H1 (cell line): ENCODE measurements at regions not wholly inside any gene's neighbourhood (a gene's known extent, or its start where the extent isn't known, plus 50 kb on each side); places are given as distances from the start of the nearest gene placed in this dataset.

Experiments used
- CTCF ChIA-PET: fragments of 300-600 bp; sonication (Branson Sonifier 250); formaldehyde crosslinking; loops from one replicate; lab custom pipeline; 2021; ENCODE audit not compliant: partially characterized antibody; lab: Charles Lee
- POLR2A ChIA-PET: fragments of 300-600 bp; sonication (Branson Sonifier 250); formaldehyde crosslinking; loops from one replicate; lab custom pipeline; 2021; ENCODE audit warnings: inconsistent platforms; ENCODE audit not compliant: partially characterized antibody; lab: Charles Lee
- DNase-seq, 2 experiments: peaks; one replicate each; pipeline versions ENCODE4 v3.0.0 to v3.0.0-alpha.2; 2010 to 2022; ENCODE audit warnings: low spot score in 2 of 2, low read depth in 1 of 2, mixed read lengths in 1 of 2
- FAIRE-seq: peaks from 2 replicates; lab custom pipeline; 2011; peaks lifted over from hg19 to GRCh38; lab: Jason Lieb, UNC
- H2AFZ ChIP-seq: 2 replicates; pipeline ENCODE4 v1.8.1; 2012; ENCODE audit warnings: low read length, inconsistent platforms
- H2AK5ac ChIP-seq: 2 replicates; pipeline ENCODE4 v1.6.1; 2013; ENCODE audit warnings: low read depth, low read length
- H2BK120ac ChIP-seq: replicated peaks from 2 replicates; pipeline ENCODE3; 2013; ENCODE audit warnings: low read depth, low read length, inconsistent platforms
- H2BK12ac ChIP-seq: 2 replicates; pipeline ENCODE4 v1.6.1; 2013; ENCODE audit warnings: low read depth, low read length
- H2BK15ac ChIP-seq: 2 replicates; pipeline ENCODE4 v1.6.1; 2013; ENCODE audit warnings: low read length
- H2BK20ac ChIP-seq: 2 replicates; pipeline ENCODE4 v1.6.1; 2013; ENCODE audit warnings: low read length
- H2BK5ac ChIP-seq: 2 replicates; pipeline ENCODE4 v1.6.1; 2013; ENCODE audit warnings: low read depth, low read length
- H3K14ac ChIP-seq: 2 replicates; pipeline ENCODE4 v1.6.1; 2013; ENCODE audit warnings: inconsistent platforms; ENCODE audit not compliant: insufficient read length
- H3K18ac ChIP-seq: 2 replicates; pipeline ENCODE4 v1.6.1; 2013; ENCODE audit warnings: low read length; ENCODE audit errors: extremely low read depth
- H3K23ac ChIP-seq: 2 replicates; pipeline ENCODE4 v1.6.1; 2013; ENCODE audit warnings: inconsistent platforms; ENCODE audit not compliant: insufficient read length
- H3K23me2 ChIP-seq: 2 replicates; pipeline ENCODE4 v1.6.1; 2013; ENCODE audit warnings: low read depth, low read length
- H3K27ac ChIP-seq: 2 replicates; pipeline ENCODE4 v1.6.1; 2011; ENCODE audit warnings: low read depth, low read length, inconsistent platforms
- H3K27me3 ChIP-seq, 4 experiments: replicated peaks in 1 of 4; 1 replicate in 1 of 4; 2 replicates in 3 of 4; pipeline versions ENCODE4 v1.6.1 to v1.8.1; 2011 to 2013; ENCODE audit warnings: low read length in 3 of 4, mild to moderate bottlenecking in 3 of 4, inconsistent platforms in 2 of 4, mixed read lengths in 2 of 4, moderate library complexity in 1 of 4; ENCODE audit not compliant: control insufficient read depth in 3 of 4, insufficient read depth in 3 of 4; ENCODE audit errors: extremely low read depth in 1 of 4
- H3K36me3 ChIP-seq, 4 experiments: 2 replicates each; pipeline versions ENCODE4 v1.6.1 to v1.8.1; 2011 to 2013; ENCODE audit warnings: mild to moderate bottlenecking in 4 of 4, low read length in 3 of 4, moderate library complexity in 2 of 4, control low read depth in 1 of 4, inconsistent platforms in 1 of 4; ENCODE audit not compliant: insufficient read depth in 4 of 4, control insufficient read depth in 2 of 4
- H3K4ac ChIP-seq: replicated peaks from 2 replicates; pipeline ENCODE3; 2013; ENCODE audit warnings: low read length, low read depth, mixed read lengths, inconsistent platforms; ENCODE audit not compliant: insufficient read length
- H3K4me1 ChIP-seq, 4 experiments: replicated peaks in 1 of 4; 1 replicate in 1 of 4; 2 replicates in 3 of 4; pipeline versions ENCODE4 v1.6.1 to v1.8.1; 2011 to 2013; ENCODE audit warnings: low read length in 3 of 4, inconsistent platforms in 2 of 4, mixed read lengths in 1 of 4; ENCODE audit not compliant: insufficient read depth in 4 of 4, control insufficient read depth in 3 of 4
- H3K4me2 ChIP-seq, 2 experiments: 2 replicates each; pipeline versions ENCODE4 v1.6.1 to v1.8.1; 2011 to 2013; ENCODE audit warnings: low read depth in 2 of 2, low read length in 2 of 2, control low read depth in 1 of 2, inconsistent platforms in 1 of 2, mild to moderate bottlenecking in 1 of 2; ENCODE audit not compliant: insufficient read depth in 1 of 2
- H3K4me3 ChIP-seq, 4 experiments: fragments of 200-600, 300-600 bp in 1 of 4; sonication (generic), shearing (Covaris generic), sonication (Bioruptor Twin) in 1 of 4; 2 replicates each; pipeline versions ENCODE4 v1.5.1 to v1.8.1; 2011 to 2016; ENCODE audit warnings: low read length in 4 of 4, low read depth in 3 of 4, control low read depth in 2 of 4, inconsistent platforms in 2 of 4, mild to moderate bottlenecking in 2 of 4, mixed read lengths in 1 of 4, moderate library complexity in 1 of 4; ENCODE audit not compliant: insufficient read depth in 2 of 4; ENCODE audit errors: extremely low read depth in 1 of 4
- H3K56ac ChIP-seq: replicated peaks from 2 replicates; pipeline ENCODE3; 2013; ENCODE audit warnings: low read depth, mild to moderate bottlenecking, mixed read lengths, low read length, inconsistent platforms; ENCODE audit not compliant: insufficient read length
- H3K79me1 ChIP-seq: 2 replicates; pipeline ENCODE4 v1.6.1; 2013; ENCODE audit warnings: low read depth, low read length, control low read depth
- H3K79me2 ChIP-seq, 2 experiments: 2 replicates each; pipeline versions ENCODE4 v1.6.1 to v1.8.1; 2012 to 2013; ENCODE audit warnings: low read length in 2 of 2, mild to moderate bottlenecking in 2 of 2, inconsistent platforms in 1 of 2; ENCODE audit not compliant: insufficient read depth in 2 of 2, control insufficient read depth in 1 of 2
- H3K9ac ChIP-seq, 4 experiments: replicated peaks in 1 of 4; 1 replicate in 1 of 4; 2 replicates in 3 of 4; pipeline versions ENCODE4 v1.6.1 to v1.8.1; 2011 to 2013; ENCODE audit warnings: low read depth in 3 of 4, low read length in 3 of 4, control low read depth in 2 of 4, mild to moderate bottlenecking in 2 of 4, moderate library complexity in 2 of 4, inconsistent platforms in 1 of 4; ENCODE audit errors: extremely low read depth in 1 of 4
- H3K9me3 ChIP-seq, 2 experiments: 2 replicates each; pipeline versions ENCODE4 v1.6.1 to v1.8.1; 2012 to 2013; ENCODE audit warnings: mild to moderate bottlenecking in 2 of 2, moderate library complexity in 2 of 2, control low read depth in 1 of 2, inconsistent platforms in 1 of 2, low read depth in 1 of 2, low read length in 1 of 2, mixed read lengths in 1 of 2; ENCODE audit not compliant: insufficient read depth in 2 of 2
- H4K20me1 ChIP-seq, 2 experiments: replicated peaks in 1 of 2; 2 replicates each; pipeline versions ENCODE3 to v1.8.1; 2011 to 2013; ENCODE audit warnings: inconsistent platforms in 2 of 2, low read length in 2 of 2, mild to moderate bottlenecking in 1 of 2; ENCODE audit not compliant: insufficient read depth in 2 of 2, control insufficient read depth in 1 of 2
- H4K5ac ChIP-seq: 2 replicates; pipeline ENCODE4 v1.6.1; 2013; ENCODE audit warnings: low read length, low read depth, mixed read lengths, inconsistent platforms; ENCODE audit not compliant: insufficient read length
- H4K8ac ChIP-seq: 2 replicates; pipeline ENCODE4 v1.8.0; 2013; ENCODE audit warnings: mild to moderate bottlenecking, moderate library complexity, low read length, inconsistent platforms; ENCODE audit not compliant: insufficient read depth; ENCODE audit errors: extremely low read depth
- H4K91ac ChIP-seq: replicated peaks from 2 replicates; pipeline ENCODE3; 2013; ENCODE audit warnings: low read length, mixed read lengths, inconsistent platforms; ENCODE audit not compliant: insufficient read length
- GTF2F1 ChIP-seq: IDR thresholded peaks from 2 replicates; pipeline ENCODE4 v1.6.1; 2012; ENCODE audit warnings: low read depth, low read length, improper control_type of control experiment, borderline replicate concordance
- RAD21 ChIP-seq, 2 experiments: IDR thresholded peaks in 1 of 2; conservative IDR thresholded peaks in 1 of 2; 2 replicates each; pipeline ENCODE4 v1.6.1; 2011; ENCODE audit warnings: low read depth in 2 of 2, low read length in 2 of 2, improper control_type of control experiment in 1 of 2, inconsistent platforms in 1 of 2, mild to moderate bottlenecking in 1 of 2, moderate library complexity in 1 of 2
- SP2 ChIP-seq: IDR thresholded peaks from 2 replicates; pipeline ENCODE4 v1.6.1; 2012; ENCODE audit warnings: mild to moderate bottlenecking, low read length, inconsistent platforms
- WGBS, 2 experiments: shearing (Covaris generic) in 1 of 2; methylation state at CpG; one replicate each; pipeline versions ENCODE4 v1.1.6 to v1.1.7; 2013 to 2015; ENCODE audit warnings: low lambda C conversion rate in 2 of 2, mixed read lengths in 2 of 2, inconsistent platforms in 1 of 2, low coverage in 1 of 2, missing lambda C conversion rate in 1 of 2; ENCODE audit not compliant: insufficient replicate concordance in 2 of 2, insufficient coverage in 1 of 2, insufficient read length in 1 of 2; ENCODE audit errors: extremely low coverage in 1 of 2, missing lambda C conversion rate in 1 of 2; 5-methylcytosine and 5-hydroxymethylcytosine counted together
- TF ChIP-seq, protein P1 (sequence below): IDR thresholded peaks from 2 replicates; pipeline ENCODE4 v1.6.1; 2012; ENCODE audit warnings: inconsistent platforms
- TF ChIP-seq, protein P2 (sequence below), 3 experiments: IDR thresholded peaks; 1 replicate in 2 of 3; 2 replicates in 1 of 3; pipeline versions ENCODE4 v1.5.1 to v1.6.1; 2011; ENCODE audit warnings: low read length in 3 of 3, mild to moderate bottlenecking in 3 of 3, inconsistent platforms in 2 of 3, low read depth in 1 of 3, moderate library complexity in 1 of 3; ENCODE audit not compliant: insufficient read depth in 1 of 3; ENCODE audit errors: control extremely low read depth in 1 of 3

DNA sequence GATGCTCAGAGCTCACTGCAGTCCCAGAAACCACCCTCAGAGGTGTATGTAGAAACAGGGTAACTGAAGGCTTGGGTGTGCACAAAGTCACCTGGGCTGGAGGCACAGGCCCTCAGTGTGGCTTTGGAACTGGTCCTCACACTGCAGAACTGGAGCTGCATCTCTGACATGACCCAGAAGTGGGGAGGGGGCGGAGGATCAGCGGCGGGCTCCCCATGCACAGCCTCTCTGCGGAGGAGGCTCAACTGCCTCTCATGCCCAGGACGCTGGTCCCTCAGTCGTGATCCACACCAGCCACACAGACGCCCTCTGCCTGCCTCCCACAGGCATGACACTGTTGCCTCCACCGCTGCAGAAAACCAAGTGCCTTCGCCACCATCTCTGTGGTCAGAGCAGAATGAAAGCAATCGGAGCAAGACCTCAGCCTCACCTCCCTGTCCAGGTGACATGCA lies 73.7 kb downstream of the TM2D3 start:
- peak overlapping the region; percentile 45; the same call in 1 of the 2 replicates for H2AFZ ChIP-seq
- FAIRE-seq = no peak

More for the DNA sequence above, 73.7 kb downstream of the TM2D3 start:
- H2BK20ac ChIP-seq = no peak overlapping the region
- TF ChIP-seq, protein P1, sequence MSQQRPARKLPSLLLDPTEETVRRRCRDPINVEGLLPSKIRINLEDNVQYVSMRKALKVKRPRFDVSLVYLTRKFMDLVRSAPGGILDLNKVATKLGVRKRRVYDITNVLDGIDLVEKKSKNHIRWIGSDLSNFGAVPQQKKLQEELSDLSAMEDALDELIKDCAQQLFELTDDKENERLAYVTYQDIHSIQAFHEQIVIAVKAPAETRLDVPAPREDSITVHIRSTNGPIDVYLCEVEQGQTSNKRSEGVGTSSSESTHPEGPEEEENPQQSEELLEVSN = no peak
- TF ChIP-seq RAD21 (IDR thresholded peaks at IDR 0.05 in 1 of 2, conservative IDR thresholded peaks at IDR 0.05 in 1 of 2; ENCODE audit: low read depth in 2 of 2, low read length in 2 of 2) (peak; percentile 65 to 76), SP2 (no peak), GTF2F1 (no peak)
- TF ChIP-seq, protein P2, sequence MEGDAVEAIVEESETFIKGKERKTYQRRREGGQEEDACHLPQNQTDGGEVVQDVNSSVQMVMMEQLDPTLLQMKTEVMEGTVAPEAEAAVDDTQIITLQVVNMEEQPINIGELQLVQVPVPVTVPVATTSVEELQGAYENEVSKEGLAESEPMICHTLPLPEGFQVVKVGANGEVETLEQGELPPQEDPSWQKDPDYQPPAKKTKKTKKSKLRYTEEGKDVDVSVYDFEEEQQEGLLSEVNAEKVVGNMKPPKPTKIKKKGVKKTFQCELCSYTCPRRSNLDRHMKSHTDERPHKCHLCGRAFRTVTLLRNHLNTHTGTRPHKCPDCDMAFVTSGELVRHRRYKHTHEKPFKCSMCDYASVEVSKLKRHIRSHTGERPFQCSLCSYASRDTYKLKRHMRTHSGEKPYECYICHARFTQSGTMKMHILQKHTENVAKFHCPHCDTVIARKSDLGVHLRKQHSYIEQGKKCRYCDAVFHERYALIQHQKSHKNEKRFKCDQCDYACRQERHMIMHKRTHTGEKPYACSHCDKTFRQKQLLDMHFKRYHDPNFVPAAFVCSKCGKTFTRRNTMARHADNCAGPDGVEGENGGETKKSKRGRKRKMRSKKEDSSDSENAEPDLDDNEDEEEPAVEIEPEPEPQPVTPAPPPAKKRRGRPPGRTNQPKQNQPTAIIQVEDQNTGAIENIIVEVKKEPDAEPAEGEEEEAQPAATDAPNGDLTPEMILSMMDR (IDR thresholded peaks at IDR 0.05; ENCODE audit: control extremely low read depth in 1 of 3, insufficient read depth in 1 of 3, low read depth in 1 of 3, low read length in 3 of 3) = peak; percentile 70 to 93 (median 84)
- TF ChIP-seq, all 59 proteins: peak for 2
- Histone ChIP-seq H4K20me1 (no peaks in the 10 kb centered on the region), H3K4me2 (no peak overlapping the region), H3K4ac (no peak overlapping the region), H3K9ac (no peak overlapping the region), H2AK5ac (no peak overlapping the region), H3K23me2 (no peaks in the 10 kb centered on the region), H2BK15ac (no peak overlapping the region), H3K27ac (no peak overlapping the region), H3K4me3 (no peak overlapping the region), H3K79me2 (no peaks in the 10 kb centered on the region), H2BK5ac (no peak overlapping the region), H3K79me1 (no peaks in the 10 kb centered on the region), H3K27me3 (no peaks in the 10 kb centered on the region), H4K8ac (peak overlapping the region; percentile 29; the same call in 1 of the 2 replicates), H4K91ac (no peak overlapping the region), H3K56ac (no peak overlapping the region), H3K14ac (no peak overlapping the region), H3K18ac (no peak overlapping the region), H3K36me3 (no peaks in the 10 kb centered on the region), H3K9me3 (peaks cover 2 to 9% of the 10 kb centered on the region in 2 experiments; a peak in 1 of 4 replicates), H3K23ac (no peak overlapping the region), H4K5ac (no peak overlapping the region), H3K4me1 (no peaks in the 10 kb centered on the region), H2BK120ac (no peak overlapping the region), H2BK12ac (no peak overlapping the region)
- CTCF ChIA-PET = interaction anchor here (0.6 to 3.0 kb wide), 5 partner anchors 28 to 257 kb away, joined by 3 to 8 read pairs (median 4); no protein-coding TSS in a partner anchor
- POLR2A ChIA-PET = interaction anchor here (1.2 kb wide), 1 partner anchor 41 kb away, joined by 3 read pairs; no protein-coding TSS in a partner anchor
- WGBS, 2 experiments = 55% methylated on average over 7 of the region's 10 CpGs; no CpG with 5 or more reads in 1 of the 2 experiments
- peak in 1 of 2 experiments; percentile 58 for DNase-seq
